ENCODE measurements at regions not wholly inside any gene's neighbourhood (a gene's known extent, or its start where the extent isn't known, plus 50 kb on each side); places are given as distances from the start of the nearest gene placed in this dataset.

- Histone ChIP-seq H3K36me3 (no peaks in the 10 kb centered on the region), H3K27me3 (peaks cover 0 to 8% (median 0%) of the 10 kb centered on the region in 7 donors), H3K4me1 (no peaks in the 10 kb centered on the region), H3K27ac (no peak overlapping the region), H3K9me3 (peaks cover 0 to 2% (median 0%) of the 10 kb centered on the region in 11 donors), H3K4me3 (no peak overlapping the region)
- no peak for TF ChIP-seq CTCF (IDR thresholded peaks at IDR 0.05)
- intact Hi-C loops (cut with DNase I): loop anchor here in 1 of 10 donors (10.0 kb wide), 1 partner anchor 56 kb away; no protein-coding TSS in a partner anchor
- DNase-seq (no peak), ATAC-seq (no peak)
- WGBS, 2 donors: 92 to 93% methylated on average over 1 of the region's 1 CpG
Observed at GRCh38 chrX:69038816-69039215, 126.4 kb downstream of the PJA1 start.

GRCh38 chrX:69038188-69038587 is 127.1 kb downstream of the PJA1 start:
- Histone ChIP-seq H3K9me3 (no peaks in the 10 kb centered on the region), H3K4me1 (no peaks in the 10 kb centered on the region), H3K4me3 (no peak overlapping the region), H3K27me3 (peaks cover 0 to 6% (median 0%) of the 10 kb centered on the region in 7 donors), H3K36me3 (no peaks in the 10 kb centered on the region), H3K27ac (no peak overlapping the region)
- WGBS, 2 donors: 91 to 97% methylated on average over 6 of the region's 6 CpGs
- DNase-seq (no peak), ATAC-seq (no peak)
- intact Hi-C loops (cut with DNase I): loop anchor here in 1 of 10 donors (10.0 kb wide), 1 partner anchor 57 kb away; no protein-coding TSS in a partner anchor
- TF ChIP-seq CTCF (IDR thresholded peaks at IDR 0.05): no peak

GRCh38 chrX:69037786-69038185 is 127.5 kb downstream of the PJA1 start:
- H3K4me1 ChIP-seq: no peaks in the 10 kb centered on the region
- no peaks in the 10 kb centered on the region for H3K36me3 ChIP-seq
- peaks cover 0 to 6% (median 0%) of the 10 kb centered on the region in 7 donors for H3K27me3 ChIP-seq
- WGBS, 2 donors: 100% methylated on average over 2 to 3 of the region's 3 CpGs
- no peak overlapping the region for H3K27ac ChIP-seq
- intact Hi-C loops (cut with DNase I): loop anchor here in 1 of 10 donors (10.0 kb wide), 1 partner anchor 57 kb away; no protein-coding TSS in a partner anchor
- ATAC-seq: no peak
- no peak for TF ChIP-seq CTCF (IDR thresholded peaks at IDR 0.05)
- no peaks in the 10 kb centered on the region for H3K9me3 ChIP-seq
- DNase-seq: no peak
- H3K4me3 ChIP-seq: no peak overlapping the region

- Histone ChIP-seq H3K4me1 (no peaks in the 10 kb centered on the region), H3K27me3 (peaks cover 0 to 6% (median 0%) of the 10 kb centered on the region in 7 donors), H3K36me3 (no peaks in the 10 kb centered on the region), H3K27ac (no peak overlapping the region), H3K9me3 (no peaks in the 10 kb centered on the region), H3K4me3 (no peak overlapping the region)
- intact Hi-C loops (cut with DNase I): loop anchor here in 1 of 10 donors (10.0 kb wide), 1 partner anchor 58 kb away; no protein-coding TSS in a partner anchor
- TF ChIP-seq CTCF (IDR thresholded peaks at IDR 0.05): no peak
- DNase-seq: no peak
- ATAC-seq: no peak
- WGBS, 2 donors: 88 to 89% methylated on average over 14 of the region's 14 CpGs
Observed at GRCh38 chrX:69036674-69037573, 128.3 kb downstream of the PJA1 start.

Measured in heart right ventricle (tissue), 16 donors.